Neural cell (in vitro differentiated cells): ENCODE measurements at regions not wholly inside any gene's neighbourhood (a gene's known extent, or its start where the extent isn't known, plus 50 kb on each side); places are given as distances from the start of the nearest gene placed in this dataset.

ENCODE experiments used
- RAD21 ChIP-seq: fragments of 450-650 bp; conservative IDR thresholded peaks from 2 replicates; pipeline ENCODE4 v1.6.1; 2014; ENCODE audit warnings: antibody characterized with exemption, mild to moderate bottlenecking, moderate library complexity
- TAF1 ChIP-seq: IDR thresholded peaks from 2 replicates; pipeline ENCODE4 v1.6.1; 2012; ENCODE audit warnings: low read depth

- TF ChIP-seq TAF1 = no peak
- TF ChIP-seq RAD21 = no peak
Measured at GRCh38 chr3:31164381-31164780, 269.9 kb upstream of the GADL1 start.
